ENCODE measurements at regions not wholly inside any gene's neighbourhood (a gene's known extent, or its start where the extent isn't known, plus 50 kb on each side); places are given as distances from the start of the nearest gene placed in this dataset.

GRCh38 chrX:125846271-125846670 is 319.8 kb downstream of the DCAF12L2 start:
- TF ChIP-seq EZH2 (optimal IDR thresholded peaks at IDR 0.05; ENCODE audit: low read depth, low read length) (no peak), CTCF (IDR thresholded peaks at IDR 0.05; ENCODE audit: low read length) (no peak), EZH2phosphoT487 (IDR thresholded peaks at IDR 0.05; ENCODE audit: low read length) (no peak)

Measured in MM.1S (cell line).